ENCODE measurements at regions not wholly inside any gene's neighbourhood (a gene's known extent, or its start where the extent isn't known, plus 50 kb on each side); places are given as distances from the start of the nearest gene placed in this dataset.
A peak's percentile ranks its signal among the peaks of the same experiment; 100 is the strongest.

- DNase-seq, result no peak
These were observed 295.7 kb upstream of the LMCD1 start for GRCh38 chr3:8205881-8206280.

DNA sequence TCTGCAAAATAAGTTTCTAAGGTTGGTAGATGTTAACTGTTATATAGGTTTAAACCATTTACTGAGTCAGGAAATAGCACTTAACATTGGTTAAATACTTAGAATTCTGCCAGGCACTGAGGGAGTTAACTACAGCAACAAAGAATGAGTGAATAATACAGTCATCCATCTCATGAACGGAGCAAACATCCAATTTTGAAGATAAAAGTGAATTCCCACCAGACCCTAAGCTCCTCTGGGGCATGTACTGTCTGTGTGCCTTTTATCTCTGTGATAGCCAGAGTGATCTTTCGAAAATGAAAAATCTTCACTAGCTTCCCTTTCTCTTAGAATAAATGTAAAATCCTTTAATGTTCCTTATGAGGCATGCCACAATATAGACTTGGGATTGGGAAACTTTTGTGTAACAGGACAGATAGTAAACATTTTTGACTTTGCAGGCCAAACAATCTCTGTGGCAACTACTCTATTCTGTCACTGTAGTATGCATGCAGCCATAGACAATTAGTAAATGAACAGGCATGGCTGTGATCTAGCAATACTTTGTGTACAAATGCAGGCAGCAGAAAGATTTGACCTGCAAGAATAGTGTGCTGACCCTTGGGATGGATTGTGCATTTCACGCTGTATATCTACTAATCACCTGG, 294.5 kb upstream of the LMCD1 start:
- DNase-seq, result no peak

- DNase-seq, result no peak
These were observed 290.7 kb upstream of the LMCD1 start for GRCh38 chr3:8210882-8211341.

DNA sequence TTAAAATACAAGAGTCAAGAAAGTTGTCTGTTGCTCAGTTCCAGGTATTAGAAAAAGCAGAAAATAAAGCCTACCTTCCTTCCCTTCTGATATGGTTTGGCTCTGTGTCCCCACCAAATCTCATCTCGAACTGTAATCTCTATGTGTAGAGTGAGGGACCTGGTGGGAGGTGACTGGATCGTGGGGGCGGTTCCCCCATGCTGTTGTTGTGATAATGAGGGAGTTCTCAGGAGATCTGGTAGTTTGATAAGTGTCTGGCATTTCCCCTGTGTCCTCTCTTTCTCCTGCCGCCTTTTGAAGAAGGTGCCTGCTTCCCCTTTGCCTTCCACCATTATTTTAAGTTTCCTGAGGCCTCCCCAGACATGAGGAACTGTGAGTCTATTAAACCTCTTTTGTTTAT, 288.8 kb upstream of the LMCD1 start:
- DNase-seq, result no peak

DNA sequence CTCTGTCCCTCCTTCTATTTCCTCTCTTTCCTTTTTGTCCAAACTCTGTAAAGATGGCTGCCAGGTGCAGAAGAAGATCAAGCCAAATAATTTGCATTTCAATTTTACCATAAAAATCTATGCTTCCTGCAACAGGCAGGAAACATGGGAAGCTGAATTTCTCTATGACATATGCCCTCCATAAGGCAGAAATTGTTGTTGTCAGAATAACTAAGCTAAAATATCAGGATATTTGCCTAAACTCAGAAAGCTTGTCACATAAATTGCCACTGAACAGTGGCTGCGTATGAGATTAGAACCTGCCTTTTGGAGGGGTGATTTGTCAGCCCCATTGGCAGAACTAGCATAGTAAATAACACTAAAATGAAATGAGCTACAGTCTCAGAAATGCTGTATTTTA, 288.3 kb upstream of the LMCD1 start:
- no peak for DNase-seq

DNA sequence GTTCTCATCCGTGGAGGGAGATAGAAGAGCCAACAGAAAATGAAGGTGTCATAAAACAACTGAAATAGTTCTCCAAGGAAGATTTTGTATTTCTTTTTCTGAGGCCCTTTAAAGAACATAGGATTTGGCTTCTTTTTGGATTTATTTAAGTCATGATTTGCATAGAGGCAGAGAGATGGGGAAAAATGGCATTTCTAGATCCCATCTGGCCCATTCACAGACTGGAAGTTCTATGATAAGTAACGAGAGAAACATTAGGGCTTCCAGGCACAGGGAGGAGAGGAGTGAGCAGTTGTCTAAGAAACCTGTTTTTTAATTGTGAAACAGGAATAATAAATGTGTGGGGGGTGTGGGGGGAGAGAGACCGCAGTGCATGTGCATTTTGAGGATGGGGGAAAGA, 285.8 kb upstream of the LMCD1 start:
- no peak for DNase-seq

GRCh38 chr3:8218353-8218940, 283.2 kb upstream of the LMCD1 start:
- DNase-seq, result no peak

GRCh38 chr3:8220291-8220690, 281.3 kb upstream of the LMCD1 start:
- DNase-seq, result no peak

- no peak for DNase-seq
These were observed 277.9 kb upstream of the LMCD1 start for GRCh38 chr3:8223766-8224165.

- DNase-seq, result no peak
These were observed 276.7 kb upstream of the LMCD1 start for GRCh38 chr3:8224941-8225340.

GRCh38 chr3:8233938-8234337, 267.7 kb upstream of the LMCD1 start:
- no peak for DNase-seq

DNA sequence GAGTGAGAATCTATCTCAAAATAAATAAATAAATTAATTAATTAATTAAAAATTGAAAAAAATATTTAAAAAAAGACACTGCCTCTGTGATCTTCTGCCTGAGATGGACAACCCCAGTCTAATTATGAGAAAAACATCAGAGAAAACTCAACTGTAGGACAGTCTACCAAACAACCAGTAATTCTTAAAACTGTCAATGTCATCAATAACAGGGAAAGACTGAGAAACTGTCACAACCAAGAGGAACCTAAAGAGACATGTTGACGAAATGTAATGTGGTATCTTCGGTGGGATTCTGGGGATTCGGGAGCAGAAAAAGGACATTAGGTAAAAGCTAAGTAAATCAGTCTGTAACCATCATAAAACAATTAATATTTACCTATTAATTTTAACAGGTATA, 265.4 kb upstream of the LMCD1 start:
- no peak for DNase-seq

DNA sequence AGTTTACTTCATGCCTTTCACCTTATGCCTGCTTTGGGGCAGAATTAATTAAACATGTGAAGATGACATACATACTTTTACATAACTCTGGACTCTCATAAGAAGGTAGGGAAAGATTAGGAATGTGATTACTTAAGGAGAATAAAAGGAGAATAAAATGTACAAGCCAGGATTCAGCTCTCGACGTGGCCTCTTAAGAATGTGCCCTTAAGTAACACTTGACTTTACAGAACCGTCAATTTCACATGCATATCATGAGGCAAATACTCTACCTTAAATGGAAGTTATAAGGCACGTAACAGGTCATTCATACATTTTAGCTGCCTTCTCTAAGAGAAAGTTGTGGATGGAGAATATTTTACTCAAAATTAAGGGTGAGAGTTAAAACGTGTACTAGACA, 263.7 kb upstream of the LMCD1 start:
- DNase-seq, result no peak

DNA sequence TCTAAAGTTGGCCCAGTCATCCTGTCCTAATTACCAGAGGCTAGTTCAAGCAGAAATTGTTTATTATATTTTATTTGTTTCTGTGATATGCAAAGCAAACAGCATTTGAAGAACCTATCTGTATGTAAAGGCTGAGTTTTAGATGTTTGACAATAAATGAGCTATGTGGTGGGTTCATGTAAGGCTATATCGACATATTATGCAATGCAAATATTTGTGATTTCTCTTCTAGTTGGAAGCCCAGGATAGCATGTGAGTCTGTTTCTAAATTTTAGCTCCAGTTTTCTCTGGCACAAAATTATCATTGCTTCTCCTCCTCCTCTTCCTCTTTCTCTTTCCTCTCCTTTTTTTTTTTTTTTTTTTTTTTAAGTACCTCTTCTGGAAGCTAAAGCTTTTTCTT, 263.2 kb upstream of the LMCD1 start:
- DNase-seq, result no peak

DNA sequence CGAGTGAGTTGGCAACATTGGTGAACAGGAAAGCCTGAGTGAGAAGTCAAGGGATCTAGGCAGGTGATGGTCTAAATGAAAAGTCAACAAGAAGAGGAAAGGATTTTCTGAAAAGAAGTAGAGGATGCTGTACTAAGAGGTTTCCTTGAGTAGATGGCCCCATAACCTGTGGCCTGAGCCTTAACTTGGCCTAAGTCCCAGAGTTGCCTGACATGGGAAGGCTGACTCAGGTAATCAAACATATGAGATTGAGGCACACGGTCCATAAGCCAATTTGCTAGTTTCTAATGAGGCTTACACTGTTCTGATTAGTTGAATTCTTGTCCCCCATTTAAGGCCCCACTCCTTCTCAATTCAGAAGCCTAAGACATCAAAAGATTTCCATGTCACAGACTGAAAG, 262.5 kb upstream of the LMCD1 start:
- DNase-seq, result no peak

GRCh38 chr3:8239718-8240695, 261.6 kb upstream of the LMCD1 start:
- peak in 2 of 5 donors; percentile 13 to 21 for DNase-seq

- DNase-seq, result no peak
These were observed 255.6 kb upstream of the LMCD1 start for GRCh38 chr3:8246070-8246469.

- no peak for DNase-seq
These were observed 248.4 kb upstream of the LMCD1 start for GRCh38 chr3:8253201-8253600.

- no peak for DNase-seq
These were observed 247.1 kb upstream of the LMCD1 start for GRCh38 chr3:8254489-8254888.

DNA sequence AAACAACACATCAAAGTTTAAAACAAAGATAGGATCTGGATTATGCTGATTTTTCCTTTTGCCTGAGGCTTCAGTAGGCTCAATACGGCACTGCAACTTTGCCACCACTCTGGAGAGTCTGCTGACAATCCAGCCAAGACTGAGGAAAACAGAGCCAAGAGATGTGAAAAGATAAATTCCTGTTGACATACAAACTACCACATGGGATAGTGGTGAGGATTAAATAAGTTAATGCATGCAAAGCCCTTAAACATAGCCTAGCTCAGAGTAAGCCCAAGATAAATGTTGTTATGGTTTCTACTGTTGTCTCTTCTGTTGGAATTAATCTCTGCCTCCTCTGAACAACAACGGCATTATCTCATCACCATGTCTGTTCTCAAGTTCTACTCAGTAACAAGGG, 245.9 kb upstream of the LMCD1 start:
- DNase-seq, result no peak

GRCh38 chr3:8256441-8257071, 245.1 kb upstream of the LMCD1 start:
- no peak for DNase-seq

- no peak for DNase-seq
These were observed 240.6 kb upstream of the LMCD1 start for GRCh38 chr3:8261018-8261417.

DNA sequence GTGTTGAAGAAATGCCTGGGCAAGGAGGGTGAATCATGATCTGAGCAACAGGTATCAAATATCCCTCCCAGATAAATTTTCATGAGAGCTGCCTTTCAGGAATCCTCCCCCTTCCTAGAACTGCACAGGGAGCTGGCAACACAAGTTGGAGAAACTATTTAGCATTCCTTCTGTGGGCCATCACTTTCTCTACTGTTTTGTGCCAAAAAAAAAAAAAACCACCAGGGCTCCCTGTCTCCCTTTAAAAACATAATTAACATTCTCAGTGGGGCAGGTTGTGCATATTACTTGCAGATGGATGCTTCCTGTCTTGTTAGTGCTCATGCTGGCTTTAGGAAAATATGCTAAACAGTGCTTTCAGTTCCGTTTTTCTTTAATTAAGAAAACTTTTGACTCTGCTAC, 234.9 kb upstream of the LMCD1 start:
- no peak for DNase-seq
